ENCODE measurements at regions not wholly inside any gene's neighbourhood (a gene's known extent, or its start where the extent isn't known, plus 50 kb on each side); places are given as distances from the start of the nearest gene placed in this dataset.

- no peak for TF ChIP-seq TAF1 (conservative IDR thresholded peaks at IDR 0.05)
- no peak for TF ChIP-seq NR2F2 (IDR thresholded peaks at IDR 0.05)
- TF ChIP-seq EGR1 (IDR thresholded peaks at IDR 0.05; ENCODE audit: low read depth in 2 of 2), result no peak
- TF ChIP-seq HNF4G (IDR thresholded peaks at IDR 0.05), result no peak
- no peak for TF ChIP-seq FOXA1 (IDR thresholded peaks at IDR 0.05)
- TF ChIP-seq ATF3 (IDR thresholded peaks at IDR 0.05), result no peak
- no peak for TF ChIP-seq RAD21 (IDR thresholded peaks at IDR 0.05)
- TF ChIP-seq ZBTB33 (IDR thresholded peaks at IDR 0.05), result no peak
- TF ChIP-seq YY1 (IDR thresholded peaks at IDR 0.05), result no peak
- TF ChIP-seq RXRA (IDR thresholded peaks at IDR 0.05), result no peak
These were observed 356.2 kb downstream of the UTRN start (continued) for GRCh38 chr6:144641286-144641685.

DNA sequence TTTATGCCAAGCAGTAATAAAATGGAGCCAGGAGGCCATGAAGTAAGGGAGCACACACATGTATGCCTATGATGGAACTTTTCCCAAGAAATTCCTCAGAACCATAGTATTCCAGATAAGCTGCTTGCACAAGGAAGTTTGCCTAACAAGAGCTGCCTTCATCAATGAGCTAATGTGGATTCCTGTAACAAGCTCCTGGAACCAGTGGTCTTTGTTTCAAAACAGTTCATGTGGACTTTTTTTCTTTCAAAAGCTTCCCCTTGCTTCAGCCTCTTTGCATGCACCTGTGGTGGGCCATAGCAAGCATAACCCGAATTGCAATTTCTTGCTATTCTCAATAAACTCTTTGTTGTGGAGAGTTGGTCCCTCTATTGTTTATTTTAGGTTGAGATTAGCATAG is 359.6 kb downstream of the UTRN start:
- WGBS, result 89% methylated on average over 1 of the region's 1 CpG

More for the DNA sequence above, 359.6 kb downstream of the UTRN start:
- H3K36me3 ChIP-seq (ENCODE audit: control insufficient read depth in 4 of 4, insufficient read depth in 3 of 4, low read depth in 1 of 4, low read length in 3 of 4), result no peaks in the 10 kb centered on the region
- peaks cover 0 to 17% (median 11%) of the 10 kb centered on the region in 4 donors for H3K4me1 ChIP-seq (ENCODE audit: control insufficient read depth in 4 of 4, insufficient read depth in 4 of 4, low read length in 3 of 4)
- H3K4me3 ChIP-seq (ENCODE audit: low read depth in 1 of 3, low read length in 3 of 3), result no peak overlapping the region
- no peak overlapping the region for H3K27ac ChIP-seq (ENCODE audit: low read depth in 1 of 2, low read length in 2 of 2)
- no peaks in the 10 kb centered on the region for H3K27me3 ChIP-seq (ENCODE audit: control insufficient read depth in 4 of 4, insufficient read depth in 4 of 4, low read length in 3 of 4)
- no peak for DNase-seq (ENCODE audit: low spot score)
- no peaks in the 10 kb centered on the region for H3K9me3 ChIP-seq (ENCODE audit: control insufficient read depth in 4 of 4, low read length in 3 of 4)
- no peak overlapping the region for H3K9ac ChIP-seq (ENCODE audit: low read depth in 1 of 2, low read length in 2 of 2)
- TF ChIP-seq FOXA2 (IDR thresholded peaks at IDR 0.05) (no peak), YY1 (IDR thresholded peaks at IDR 0.05) (no peak), GABPA (IDR thresholded peaks at IDR 0.05 in 1 of 2, conservative IDR thresholded peaks at IDR 0.05 in 1 of 2) (no peak), ATF3 (IDR thresholded peaks at IDR 0.05) (no peak), RXRA (IDR thresholded peaks at IDR 0.05) (no peak), REST (IDR thresholded peaks at IDR 0.05) (no peak)

Measured in liver (tissue), 7 donors.